OCI-LY3 (cell line): ENCODE measurements at regions not wholly inside any gene's neighbourhood (a gene's known extent, or its start where the extent isn't known, plus 50 kb on each side); places are given as distances from the start of the nearest gene placed in this dataset.

Experiments used
- H2AFZ ChIP-seq: fragments of 200-600, 300-600 bp; shearing (Covaris generic); 2 replicates; pipeline ENCODE4 v1.6.0; 2014; ENCODE audit warnings: antibody characterized with exemption, low read depth, low read length
- H3K27ac ChIP-seq: fragments of 200-600, 300-600 bp; sonication (generic); 2 replicates; pipeline ENCODE4 v1.5.1; 2014; ENCODE audit warnings: mild to moderate bottlenecking, low read length, moderate library complexity, mixed read lengths
- H3K27me3 ChIP-seq: fragments of 200-600, 300-600 bp; sonication (generic); 2 replicates; pipeline ENCODE4 v1.6.1; 2014; ENCODE audit warnings: low read depth, low read length, mixed read lengths
- H3K36me3 ChIP-seq: fragments of 200-600, 300-600 bp; sonication (generic); replicated peaks from 2 replicates; pipeline ENCODE3; 2014; ENCODE audit warnings: low read depth, low read length, mixed read lengths
- H3K4me1 ChIP-seq: fragments of 300-600, 200-600 bp; sonication (generic); 2 replicates; pipeline ENCODE4 v1.6.1; 2014; ENCODE audit warnings: low read length, mixed read lengths
- H3K4me2 ChIP-seq: fragments of 200-600, 300-600 bp; sonication (generic); 2 replicates; pipeline ENCODE4 v1.6.1; 2014; ENCODE audit warnings: low read length, mixed read lengths
- H3K4me3 ChIP-seq: fragments of 300-600, 200-600 bp; sonication (generic); 2 replicates; pipeline ENCODE4 v1.5.1; 2014; ENCODE audit warnings: antibody characterized with exemption, mild to moderate bottlenecking, low read length, moderate library complexity
- H3K79me2 ChIP-seq: fragments of 300-600, 200-600 bp; shearing (Covaris generic); 2 replicates; pipeline ENCODE4 v1.6.1; 2014; ENCODE audit warnings: mild to moderate bottlenecking, low read length, mixed read lengths
- H3K9ac ChIP-seq: fragments of 300-600, 200-600 bp; shearing (Covaris generic); 2 replicates; pipeline ENCODE4 v1.6.0; 2014; ENCODE audit warnings: mild to moderate bottlenecking, low read length, moderate library complexity
- H3K9me3 ChIP-seq: fragments of 200-600, 300-600 bp; shearing (Covaris generic); 2 replicates; pipeline ENCODE4 v1.6.1; 2014; ENCODE audit warnings: low read length, mixed read lengths; ENCODE audit not compliant: insufficient read depth
- H4K20me1 ChIP-seq: fragments of 200-600, 300-600 bp; sonication (generic); 2 replicates; pipeline ENCODE4 v1.6.1; 2016; ENCODE audit warnings: low read length, mixed read lengths; ENCODE audit not compliant: insufficient read depth
- CTCF ChIP-seq: fragments of 200-600, 300-600 bp; sonication (generic); IDR thresholded peaks from 2 replicates; pipeline ENCODE4 v1.5.1; 2014; ENCODE audit warnings: antibody characterized with exemption, low read length, low read depth
- EZH2phosphoT487 ChIP-seq: fragments of 200-600 bp; shearing (Covaris generic); IDR thresholded peaks from 2 replicates; pipeline ENCODE4 v1.6.1; 2018; ENCODE audit warnings: antibody characterized with exemption, mixed run types, low read depth

DNA sequence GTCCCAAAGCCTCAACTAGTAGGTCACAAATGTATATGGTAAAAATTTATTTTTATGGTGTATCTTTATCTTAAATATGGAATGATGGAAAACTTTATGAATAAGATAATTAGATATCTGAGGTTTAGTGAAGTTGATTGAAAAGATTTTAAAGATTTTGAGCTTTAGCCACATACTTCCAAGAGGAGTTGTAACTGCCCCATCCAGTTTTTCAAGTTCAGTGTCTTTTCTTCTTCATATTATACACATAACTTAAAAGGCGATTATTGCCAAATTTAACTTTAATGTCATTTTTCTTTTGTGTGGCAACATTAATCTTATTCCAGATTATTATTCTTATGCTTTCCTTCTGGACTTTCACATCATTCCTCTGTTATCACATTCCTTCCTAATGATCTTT is 266.4 kb downstream of the TINAG start:
- Histone ChIP-seq H3K79me2 (no peaks in the 10 kb centered on the region), H3K9me3 (no peaks in the 10 kb centered on the region), H4K20me1 (no peaks in the 10 kb centered on the region), H3K4me2 (no peak overlapping the region), H3K4me1 (no peaks in the 10 kb centered on the region), H3K4me3 (no peak overlapping the region), H3K27me3 (0 out of 2 replicates have a peak, but pooled peaks cover 9% of the 10 kb centered on the region), H3K36me3 (no peaks in the 10 kb centered on the region), H3K27ac (no peak overlapping the region), H2AFZ (no peak overlapping the region), H3K9ac (no peak overlapping the region)
- TF ChIP-seq CTCF (no peak), EZH2phosphoT487 (no peak)

GRCh38 chr6:54578261-54578660 is 268.3 kb upstream of the FAM83B start:
- no peak overlapping the region for H2AFZ ChIP-seq
- H3K9me3 ChIP-seq, result no peaks in the 10 kb centered on the region
- no peaks in the 10 kb centered on the region for H3K36me3 ChIP-seq
- no peaks in the 10 kb centered on the region for H4K20me1 ChIP-seq
- no peak overlapping the region for H3K9ac ChIP-seq
- no peak overlapping the region for H3K4me2 ChIP-seq
- no peaks in the 10 kb centered on the region for H3K4me1 ChIP-seq
- TF ChIP-seq CTCF (no peak), EZH2phosphoT487 (no peak)
- no peak overlapping the region for H3K27ac ChIP-seq
- H3K4me3 ChIP-seq, result no peak overlapping the region
- H3K27me3 ChIP-seq, result no peaks in the 10 kb centered on the region
- no peaks in the 10 kb centered on the region for H3K79me2 ChIP-seq

- Histone ChIP-seq H3K79me2 (no peaks in the 10 kb centered on the region), H2AFZ (no peak overlapping the region), H3K4me3 (no peak overlapping the region), H3K4me1 (no peaks in the 10 kb centered on the region), H3K9me3 (no peaks in the 10 kb centered on the region), H3K36me3 (no peaks in the 10 kb centered on the region), H3K27ac (no peak overlapping the region), H4K20me1 (no peaks in the 10 kb centered on the region), H3K4me2 (no peak overlapping the region), H3K27me3 (no peaks in the 10 kb centered on the region), H3K9ac (no peak overlapping the region)
- TF ChIP-seq CTCF (no peak), EZH2phosphoT487 (no peak)
Measured at GRCh38 chr6:54579011-54579410, 267.6 kb upstream of the FAM83B start.

DNA sequence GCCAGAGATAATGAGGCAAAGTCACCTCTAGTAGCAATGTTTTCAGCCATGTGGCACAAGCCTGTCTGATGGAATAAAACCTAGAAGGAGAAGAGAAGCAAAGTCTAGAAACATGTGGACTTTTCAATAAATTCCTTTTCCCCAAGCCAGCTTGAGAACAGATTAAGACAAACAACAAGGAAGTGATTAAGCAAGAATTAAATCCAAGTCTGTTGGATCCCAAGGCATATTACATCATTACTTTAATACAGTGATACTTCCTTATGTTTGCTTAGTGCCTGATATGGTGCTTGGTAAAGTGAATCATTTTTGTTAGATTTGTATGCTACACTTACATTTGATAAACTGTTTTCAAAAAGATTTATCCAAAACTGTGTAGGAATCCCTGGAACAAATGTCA is 260.3 kb upstream of the FAM83B start:
- TF ChIP-seq EZH2phosphoT487 (no peak), CTCF (no peak)
- Histone ChIP-seq H3K9me3 (no peaks in the 10 kb centered on the region), H3K36me3 (no peaks in the 10 kb centered on the region), H3K27me3 (no peaks in the 10 kb centered on the region), H3K4me1 (no peaks in the 10 kb centered on the region), H2AFZ (no peak overlapping the region), H3K4me2 (no peak overlapping the region), H3K79me2 (no peaks in the 10 kb centered on the region), H3K27ac (no peak overlapping the region), H4K20me1 (no peaks in the 10 kb centered on the region), H3K9ac (no peak overlapping the region), H3K4me3 (no peak overlapping the region)
